IMR-90 (cell line): ENCODE measurements at regions not wholly inside any gene's neighbourhood (a gene's known extent, or its start where the extent isn't known, plus 50 kb on each side); places are given as distances from the start of the nearest gene placed in this dataset.

ENCODE experiments used
- ATAC-seq: fragments of 200-7000 bp; cut with Tn5 transposase; 2 replicates; pipeline ENCODE4 v1.9.1; 2020; ENCODE audit warnings: low read depth, mild to moderate bottlenecking, moderate library complexity
- BruUV-seq: library from RNA; stranded (reverse); fragments of 400-500 nt; replicated peaks from 2 replicates; lab custom pipeline; 2021; lab: Mats Ljungman, UMichigan
- CTCF ChIA-PET: fragments of 300-600 bp; formaldehyde crosslinking; extraction: SDS; loops from one replicate; lab custom pipeline; 2021; ENCODE audit warnings: antibody characterized with exemption; lab: Yijun Ruan, JAX
- POLR2A ChIA-PET: fragments of 300-600 bp; sonication (Branson Sonifier 250); formaldehyde crosslinking; loops from one replicate; lab custom pipeline; 2022; ENCODE audit warnings: antibody characterized with exemption; ENCODE audit not compliant: unreplicated experiment; lab: Charles Lee
- DNase-seq: peaks from one replicate; pipeline ENCODE4 v3.0.0; 2013
- H2AFZ ChIP-seq: replicated peaks from 2 replicates; pipeline ENCODE3; 2013; ENCODE audit warnings: low read length, mild to moderate bottlenecking; ENCODE audit not compliant: poor library complexity
- H2AK5ac ChIP-seq: 2 replicates; pipeline ENCODE4 v1.6.1; 2013; ENCODE audit warnings: low read depth, low read length, inconsistent platforms
- H2AK9ac ChIP-seq: replicated peaks from 2 replicates; pipeline ENCODE3; 2013; ENCODE audit warnings: mild to moderate bottlenecking, low read depth, low read length, moderate library complexity; ENCODE audit not compliant: poor library complexity
- H2BK120ac ChIP-seq: 2 replicates; pipeline ENCODE4 v1.6.1; 2013; ENCODE audit warnings: low read depth, low read length, inconsistent platforms
- H2BK15ac ChIP-seq: 3 replicates; pipeline ENCODE4 v1.6.1; 2013; ENCODE audit warnings: low read depth, low read length, inconsistent platforms
- H2BK20ac ChIP-seq: 2 replicates; pipeline ENCODE4 v1.6.1; 2013; ENCODE audit warnings: low read depth, mild to moderate bottlenecking, inconsistent platforms, low read length, moderate library complexity
- H2BK5ac ChIP-seq: 2 replicates; pipeline ENCODE4 v1.6.1; 2013; ENCODE audit warnings: mild to moderate bottlenecking, low read depth, low read length, inconsistent platforms; ENCODE audit not compliant: poor library complexity, severe bottlenecking
- H3K14ac ChIP-seq: replicated peaks from 2 replicates; pipeline ENCODE4 v1.6.1; 2013; ENCODE audit warnings: low read depth, low read length, inconsistent platforms
- H3K18ac ChIP-seq: 2 replicates; pipeline ENCODE4 v1.6.1; 2013; ENCODE audit warnings: low read depth, low read length, control low read depth
- H3K23ac ChIP-seq: 2 replicates; pipeline ENCODE4 v1.6.1; 2013; ENCODE audit warnings: low read depth, low read length, inconsistent platforms
- H3K27ac ChIP-seq: 2 replicates; pipeline ENCODE4 v1.5.1; 2013; ENCODE audit warnings: mild to moderate bottlenecking, control low read depth, low read length; ENCODE audit not compliant: insufficient read depth
- H3K27me3 ChIP-seq: 2 replicates; pipeline ENCODE4 v1.6.1; 2013; ENCODE audit warnings: low read length; ENCODE audit not compliant: control insufficient read depth, insufficient read depth
- H3K36me3 ChIP-seq: 2 replicates; pipeline ENCODE4 v1.6.1; 2013; ENCODE audit warnings: low read length, mixed read lengths; ENCODE audit not compliant: control insufficient read depth, insufficient read depth
- H3K4ac ChIP-seq: 2 replicates; pipeline ENCODE4 v1.6.1; 2013; ENCODE audit warnings: low read depth, low read length, inconsistent platforms
- H3K4me1 ChIP-seq: 2 replicates; pipeline ENCODE4 v1.6.1; 2013; ENCODE audit warnings: low read length, mixed read lengths; ENCODE audit not compliant: control insufficient read depth, insufficient read depth
- H3K4me2 ChIP-seq: 2 replicates; pipeline ENCODE4 v1.6.1; 2013; ENCODE audit warnings: low read depth, mild to moderate bottlenecking, control low read depth, low read length, moderate library complexity
- H3K4me3 ChIP-seq: 2 replicates; pipeline ENCODE4 v1.5.1; 2013; ENCODE audit warnings: low read depth, mild to moderate bottlenecking, control low read depth, low read length, moderate library complexity; ENCODE audit not compliant: insufficient read depth
- H3K56ac ChIP-seq: 2 replicates; pipeline ENCODE4 v1.6.1; 2013; ENCODE audit warnings: low read length, inconsistent platforms; ENCODE audit not compliant: insufficient read depth; ENCODE audit errors: extremely low read depth
- H3K79me1 ChIP-seq, 2 experiments: 2 replicates each; pipeline ENCODE4 v1.6.1; 2013; ENCODE audit warnings: low read length in 2 of 2, inconsistent platforms in 1 of 2, low read depth in 1 of 2
- H3K9ac ChIP-seq: 2 replicates; pipeline ENCODE4 v1.6.1; 2013; ENCODE audit warnings: low read depth, low read length, control low read depth
- H3K9me1 ChIP-seq: 2 replicates; pipeline ENCODE4 v1.6.1; 2013; ENCODE audit warnings: low read length, inconsistent platforms; ENCODE audit not compliant: insufficient read depth
- H3K9me3 ChIP-seq: 2 replicates; pipeline ENCODE4 v1.6.1; 2013; ENCODE audit warnings: low read length; ENCODE audit not compliant: control insufficient read depth, insufficient read depth
- H4K20me1 ChIP-seq: 2 replicates; pipeline ENCODE4 v1.6.1; 2013; ENCODE audit warnings: low read length, inconsistent platforms; ENCODE audit not compliant: insufficient read depth
- H4K5ac ChIP-seq: 2 replicates; pipeline ENCODE4 v1.6.1; 2013; ENCODE audit warnings: mild to moderate bottlenecking, low read depth, low read length, control low read depth
- H4K8ac ChIP-seq, 2 experiments: 2 replicates each; pipeline ENCODE4 v1.6.1; 2013; ENCODE audit warnings: low read depth in 2 of 2, low read length in 2 of 2, control low read depth in 1 of 2, inconsistent platforms in 1 of 2
- H4K91ac ChIP-seq: 2 replicates; pipeline ENCODE4 v1.6.1; 2013; ENCODE audit warnings: low read depth, low read length, inconsistent platforms; ENCODE audit not compliant: insufficient read depth
- ELK1 ChIP-seq: fragments of 150-350 bp; IDR thresholded peaks from 2 replicates; pipeline ENCODE4 v1.6.1; 2016; ENCODE audit warnings: low read depth, mild to moderate bottlenecking, low read length, moderate library complexity, borderline replicate concordance
- MAFK ChIP-seq: IDR thresholded peaks from 2 replicates; pipeline ENCODE4 v1.6.1; 2012; ENCODE audit warnings: low read depth, low read length, improper control_type of control experiment
- MXI1 ChIP-seq: IDR thresholded peaks from 2 replicates; pipeline ENCODE4 v1.6.1; 2012; ENCODE audit warnings: low read depth, mild to moderate bottlenecking, low read length, moderate library complexity, borderline replicate concordance
- NFE2L2 ChIP-seq: fragments of 150-350 bp; IDR thresholded peaks from 2 replicates; pipeline ENCODE4 v1.6.1; 2016; ENCODE audit warnings: low read depth, mild to moderate bottlenecking, low read length
- POLR2A ChIP-seq: IDR thresholded peaks from 2 replicates; pipeline ENCODE4 v1.6.1; 2012; ENCODE audit warnings: mild to moderate bottlenecking, low read depth, low read length
- RFX5 ChIP-seq: IDR thresholded peaks from 2 replicates; pipeline ENCODE4 v1.8.0; 2012; ENCODE audit warnings: low read depth, mild to moderate bottlenecking, low read length, moderate library complexity
- USF2 ChIP-seq: fragments of 150-350 bp; IDR thresholded peaks from 2 replicates; pipeline ENCODE4 v1.6.1; 2017; ENCODE audit warnings: mild to moderate bottlenecking, antibody characterized with exemption, low read length, low read depth
- WGBS, 2 experiments: methylation state at CpG; one replicate each; pipeline versions ENCODE4 v1.1.5 to v1.1.7; 2013; ENCODE audit warnings: missing lambda C conversion rate in 2 of 2; ENCODE audit not compliant: insufficient read length in 1 of 2; ENCODE audit errors: extremely low coverage in 2 of 2; 5-methylcytosine and 5-hydroxymethylcytosine counted together
- dilution Hi-C: fragments of 300-500 bp; cut with HindIII; formaldehyde crosslinking; loops from one replicate; pipeline ENCODE4 v1.14.3; 2018; ENCODE audit warnings: low sequenced_read_pairs; ENCODE audit not compliant: unreplicated experiment
- in situ Hi-C: fragments of 300-500 bp; cut with MboI; formaldehyde crosslinking; loops from 3 replicates; pipeline ENCODE4 v1.14.3; 2019; ENCODE audit warnings: low sequenced_read_pairs, inconsistent platforms, mixed read lengths
- intact Hi-C: fragments of 100-400 bp; cut with micrococcal nuclease; formaldehyde crosslinking; loops from 2 replicates; pipeline ENCODE4 v1.10.0; 2022

GRCh38 chr5:135159626-135160025 is 125.6 kb upstream of the PITX1 start:
- Histone ChIP-seq H2BK5ac (no peak overlapping the region), H4K91ac (no peak overlapping the region), H2BK20ac (no peak overlapping the region), H3K56ac (no peak overlapping the region), H4K20me1 (no peaks in the 10 kb centered on the region), H3K9ac (no peak overlapping the region), H3K79me1 (no peaks in the 10 kb centered on the region), H3K14ac (no peak overlapping the region), H3K9me1 (no peaks in the 10 kb centered on the region), H3K9me3 (peaks cover 17% of the 10 kb centered on the region), H2BK15ac (no peak overlapping the region), H2AK5ac (no peak overlapping the region), H4K8ac (no peak overlapping the region), H2AK9ac (no peak overlapping the region), H3K4me3 (no peak overlapping the region), H2BK120ac (no peak overlapping the region), H2AFZ (no peak overlapping the region), H3K18ac (no peak overlapping the region), H3K4ac (no peak overlapping the region), H3K23ac (no peak overlapping the region), H3K36me3 (no peaks in the 10 kb centered on the region), H4K5ac (no peak overlapping the region), H3K4me2 (no peak overlapping the region), H3K27ac (no peak overlapping the region), H3K4me1 (no peaks in the 10 kb centered on the region), H3K27me3 (peaks cover 18% of the 10 kb centered on the region)
- in situ Hi-C loops (no loop called here), dilution Hi-C loops (no loop called here), intact Hi-C loops (no loop called here)
- BruUV-seq: no TSS peak
- no CpG with 5 or more reads among the region's 1 CpG for WGBS, 2 experiments
- no peak for ATAC-seq
- no peak for TF ChIP-seq ELK1
- TF ChIP-seq RFX5: no peak
- TF ChIP-seq NFE2L2: no peak
- TF ChIP-seq MAFK: no peak
- no peak for TF ChIP-seq MXI1
- no peak for TF ChIP-seq POLR2A
- TF ChIP-seq USF2: no peak
- POLR2A ChIA-PET: no interaction called here
- CTCF ChIA-PET: no interaction called here
- DNase-seq: no peak
